ENCODE measurements at regions not wholly inside any gene's neighbourhood (a gene's known extent, or its start where the extent isn't known, plus 50 kb on each side); places are given as distances from the start of the nearest gene placed in this dataset.

DNA sequence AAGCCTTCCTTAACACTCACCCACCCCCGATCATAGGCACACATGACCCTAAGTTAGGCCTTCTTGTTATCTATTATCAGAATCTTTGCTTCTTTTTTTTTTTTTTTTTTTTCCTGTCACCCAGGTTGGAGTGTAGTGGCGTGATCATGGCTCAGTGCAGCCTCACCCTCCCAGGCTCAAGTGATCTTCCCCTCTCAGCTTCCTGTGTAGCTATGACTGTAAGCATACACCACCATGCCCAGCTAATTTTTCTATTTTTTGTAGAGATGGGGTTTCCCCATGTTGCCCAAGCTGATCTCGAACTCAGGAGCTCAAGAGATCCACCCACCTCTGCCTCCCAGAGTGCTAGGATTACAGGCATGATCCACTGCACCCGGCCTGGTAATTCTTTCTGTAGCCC is 328.7 kb downstream of the NR4A2 start:
- no peak overlapping the region for H3K4me3 ChIP-seq
- H3K9me3 ChIP-seq, result no peaks in the 10 kb centered on the region
- TF ChIP-seq, protein P1, sequence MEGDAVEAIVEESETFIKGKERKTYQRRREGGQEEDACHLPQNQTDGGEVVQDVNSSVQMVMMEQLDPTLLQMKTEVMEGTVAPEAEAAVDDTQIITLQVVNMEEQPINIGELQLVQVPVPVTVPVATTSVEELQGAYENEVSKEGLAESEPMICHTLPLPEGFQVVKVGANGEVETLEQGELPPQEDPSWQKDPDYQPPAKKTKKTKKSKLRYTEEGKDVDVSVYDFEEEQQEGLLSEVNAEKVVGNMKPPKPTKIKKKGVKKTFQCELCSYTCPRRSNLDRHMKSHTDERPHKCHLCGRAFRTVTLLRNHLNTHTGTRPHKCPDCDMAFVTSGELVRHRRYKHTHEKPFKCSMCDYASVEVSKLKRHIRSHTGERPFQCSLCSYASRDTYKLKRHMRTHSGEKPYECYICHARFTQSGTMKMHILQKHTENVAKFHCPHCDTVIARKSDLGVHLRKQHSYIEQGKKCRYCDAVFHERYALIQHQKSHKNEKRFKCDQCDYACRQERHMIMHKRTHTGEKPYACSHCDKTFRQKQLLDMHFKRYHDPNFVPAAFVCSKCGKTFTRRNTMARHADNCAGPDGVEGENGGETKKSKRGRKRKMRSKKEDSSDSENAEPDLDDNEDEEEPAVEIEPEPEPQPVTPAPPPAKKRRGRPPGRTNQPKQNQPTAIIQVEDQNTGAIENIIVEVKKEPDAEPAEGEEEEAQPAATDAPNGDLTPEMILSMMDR (IDR thresholded peaks at IDR 0.05), result no peak
- H3K4me1 ChIP-seq, result no peaks in the 10 kb centered on the region
- no peak overlapping the region for H3K27ac ChIP-seq
- ATAC-seq, result no peak
- no peaks in the 10 kb centered on the region for H3K36me3 ChIP-seq
- H3K27me3 ChIP-seq, result no peaks in the 10 kb centered on the region
- no peak for DNase-seq
- intact Hi-C loops (cut with DNase I), result no loop called here

DNA sequence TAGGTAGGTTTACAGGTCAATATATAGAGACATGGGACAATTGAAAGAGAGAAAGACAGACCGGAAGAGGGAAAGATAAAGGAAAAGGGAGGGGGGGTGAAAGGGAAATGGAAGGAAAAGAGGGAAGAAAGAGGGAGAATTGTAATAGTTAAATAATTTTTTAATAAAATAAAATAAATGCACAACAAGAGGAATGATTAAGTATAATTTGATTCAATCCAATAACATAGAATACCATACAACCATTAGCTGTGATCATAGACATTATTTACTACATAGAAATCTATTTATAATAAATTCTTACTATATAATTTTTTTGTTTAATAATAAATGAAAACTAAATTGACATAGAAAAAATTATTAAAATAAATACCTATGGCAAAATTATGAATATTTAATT is 330.7 kb downstream of the NR4A2 start:
- Histone ChIP-seq H3K4me1 (no peaks in the 10 kb centered on the region), H3K4me3 (no peak overlapping the region), H3K27ac (no peak overlapping the region), H3K9me3 (no peaks in the 10 kb centered on the region), H3K27me3 (no peaks in the 10 kb centered on the region), H3K36me3 (no peaks in the 10 kb centered on the region)
- TF ChIP-seq, protein P1 (IDR thresholded peaks at IDR 0.05), result no peak
- intact Hi-C loops (cut with DNase I), result no loop called here
- ATAC-seq, result no peak
- no peak for DNase-seq

DNA sequence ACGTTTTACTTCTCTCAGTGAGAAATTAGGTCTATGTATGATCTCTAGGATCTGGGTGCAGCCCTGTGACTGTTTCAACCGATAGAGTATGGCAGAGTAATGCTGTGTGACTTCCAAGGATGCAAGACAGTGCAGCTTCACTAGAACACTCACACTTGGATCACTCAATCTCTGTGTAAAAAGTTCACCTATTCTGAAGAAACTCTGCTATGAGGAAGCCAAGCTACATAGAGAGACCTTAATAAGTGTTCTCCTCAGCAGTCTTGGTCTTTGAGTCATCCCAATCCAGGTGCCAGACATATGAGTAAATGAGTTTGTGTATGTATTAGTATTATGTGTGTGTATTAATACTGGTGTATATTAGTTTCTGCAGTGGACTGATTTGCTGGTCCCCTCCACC is 335.0 kb downstream of the NR4A2 start:
- no peak for DNase-seq
- Histone ChIP-seq H3K27ac (no peak overlapping the region), H3K36me3 (no peaks in the 10 kb centered on the region), H3K4me1 (no peaks in the 10 kb centered on the region), H3K27me3 (no peaks in the 10 kb centered on the region), H3K4me3 (no peak overlapping the region), H3K9me3 (no peaks in the 10 kb centered on the region)
- ATAC-seq, result no peak
- TF ChIP-seq, protein P1 (IDR thresholded peaks at IDR 0.05), result no peak
- intact Hi-C loops (cut with DNase I), result no loop called here

DNA sequence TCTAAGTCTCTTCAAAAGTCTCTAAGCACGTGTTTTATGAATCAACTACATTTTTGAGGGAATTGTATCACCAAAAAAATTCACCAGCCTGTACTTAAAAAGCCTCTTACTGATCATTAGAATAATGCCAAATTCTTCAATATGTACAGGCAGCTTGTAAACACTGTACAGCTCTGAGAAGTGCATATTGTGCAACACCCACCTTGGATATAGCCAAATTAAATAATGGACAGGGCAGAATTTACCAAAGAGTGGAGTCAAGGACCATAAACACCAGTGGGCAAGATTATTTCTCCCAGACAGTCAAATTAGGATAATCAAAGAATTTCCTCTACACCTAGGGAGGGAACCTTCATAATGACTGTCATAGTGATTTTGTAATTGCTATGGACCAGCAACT is 338.2 kb downstream of the NR4A2 start:
- ATAC-seq (no peak), DNase-seq (no peak)
- Histone ChIP-seq H3K4me1 (no peaks in the 10 kb centered on the region), H3K36me3 (no peaks in the 10 kb centered on the region), H3K9me3 (no peaks in the 10 kb centered on the region), H3K27ac (no peak overlapping the region), H3K27me3 (no peaks in the 10 kb centered on the region), H3K4me3 (no peak overlapping the region)
- TF ChIP-seq, protein P1 (IDR thresholded peaks at IDR 0.05), result no peak
- intact Hi-C loops (cut with DNase I), result no loop called here

DNA sequence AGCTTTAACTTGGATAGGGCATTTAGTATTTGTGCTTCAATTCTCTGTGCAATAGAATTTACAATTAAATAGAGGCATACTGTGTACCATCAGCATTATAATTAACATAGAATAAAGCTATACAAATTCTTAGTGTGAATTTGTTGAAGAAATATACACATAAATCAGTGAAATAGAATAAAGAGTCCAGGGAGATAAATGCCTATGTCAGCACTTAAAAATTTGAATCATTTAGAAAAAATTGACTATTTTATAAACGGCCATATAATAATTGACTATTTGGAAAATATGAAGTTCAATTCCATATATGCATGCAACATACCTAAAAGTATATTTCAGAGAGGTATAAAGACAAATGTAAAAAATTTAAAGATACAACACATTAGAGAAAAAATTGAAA is 348.7 kb downstream of the NR4A2 start:
- Histone ChIP-seq H3K9me3 (no peaks in the 10 kb centered on the region), H3K4me1 (no peaks in the 10 kb centered on the region), H3K27me3 (no peaks in the 10 kb centered on the region), H3K4me3 (no peak overlapping the region), H3K27ac (no peak overlapping the region), H3K36me3 (no peaks in the 10 kb centered on the region)
- TF ChIP-seq, protein P1 (IDR thresholded peaks at IDR 0.05), result no peak
- intact Hi-C loops (cut with DNase I), result no loop called here
- DNase-seq (no peak), ATAC-seq (no peak)

DNA sequence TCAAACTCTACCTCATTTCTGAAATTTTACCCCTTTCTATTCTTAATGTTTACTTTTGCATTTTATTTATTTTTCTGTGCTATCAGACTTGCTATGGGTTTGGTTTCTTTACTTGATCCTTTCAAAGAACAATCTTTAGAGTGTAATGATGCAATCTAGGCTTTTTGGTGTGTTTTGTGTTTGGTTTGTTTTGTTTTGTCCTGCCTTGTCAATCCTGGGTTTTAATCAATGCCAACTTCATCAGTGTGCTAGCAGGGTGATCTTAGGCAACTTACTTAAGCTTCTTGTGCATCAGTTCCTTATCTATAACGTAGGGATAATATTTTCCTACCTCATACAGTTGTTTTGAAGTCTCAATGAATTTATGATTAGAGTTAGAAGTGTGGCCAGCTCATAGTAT is 350.4 kb downstream of the NR4A2 start:
- DNase-seq (no peak), ATAC-seq (no peak)
- Histone ChIP-seq H3K27ac (no peak overlapping the region), H3K9me3 (no peaks in the 10 kb centered on the region), H3K4me1 (no peaks in the 10 kb centered on the region), H3K4me3 (no peak overlapping the region), H3K27me3 (no peaks in the 10 kb centered on the region), H3K36me3 (no peaks in the 10 kb centered on the region)
- intact Hi-C loops (cut with DNase I), result no loop called here
- TF ChIP-seq, protein P1 (IDR thresholded peaks at IDR 0.05), result no peak

All from upper lobe of right lung (tissue), 1 donor.